NCI-H510A treated with DMSO at 0.1 percent for 48 hours (cell line): ENCODE measurements at regions not wholly inside any gene's neighbourhood (a gene's known extent, or its start where the extent isn't known, plus 50 kb on each side); places are given as distances from the start of the nearest gene placed in this dataset.
"Not testable (repeated sequence)": the region's sequence is repeated elsewhere in the genome, so short reads cannot be mapped to it uniquely, and the experiment has no call there.

Experiments used
- DNase-seq: peaks from one replicate; lab custom pipeline; 2025; lab: John Stamatoyannopoulos, UW

GRCh38 chr4:25981749-25982148 is 67.7 kb downstream of the SMIM20 start:
- DNase-seq = no peak

DNA sequence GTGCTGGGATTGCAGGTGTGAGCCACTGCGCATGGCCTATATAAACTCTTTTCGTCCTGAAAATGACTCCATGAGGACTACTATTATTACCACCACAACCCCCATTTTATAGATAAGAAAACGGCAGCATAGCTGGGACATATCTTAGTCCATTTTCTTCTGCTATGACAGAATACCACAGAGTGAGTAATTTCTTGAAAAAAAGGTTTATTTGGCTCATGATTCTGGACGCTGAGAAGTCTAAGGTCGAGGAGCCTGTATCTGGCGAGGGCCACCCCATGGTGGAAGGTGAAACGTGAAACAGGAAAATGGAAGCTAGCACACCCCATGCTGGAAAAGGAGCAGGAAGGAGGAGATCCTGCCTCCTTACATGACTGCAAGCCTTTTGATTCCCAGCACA is 68.9 kb downstream of the SMIM20 start:
- DNase-seq = no peak

- DNase-seq = no peak
These were observed 70.2 kb downstream of the SMIM20 start for GRCh38 chr4:25984266-25984665.

GRCh38 chr4:25984796-25985195 is 70.8 kb downstream of the SMIM20 start:
- DNase-seq = no peak

- DNase-seq = no peak
These were observed 72.8 kb downstream of the SMIM20 start for GRCh38 chr4:25986807-25987206.

DNA sequence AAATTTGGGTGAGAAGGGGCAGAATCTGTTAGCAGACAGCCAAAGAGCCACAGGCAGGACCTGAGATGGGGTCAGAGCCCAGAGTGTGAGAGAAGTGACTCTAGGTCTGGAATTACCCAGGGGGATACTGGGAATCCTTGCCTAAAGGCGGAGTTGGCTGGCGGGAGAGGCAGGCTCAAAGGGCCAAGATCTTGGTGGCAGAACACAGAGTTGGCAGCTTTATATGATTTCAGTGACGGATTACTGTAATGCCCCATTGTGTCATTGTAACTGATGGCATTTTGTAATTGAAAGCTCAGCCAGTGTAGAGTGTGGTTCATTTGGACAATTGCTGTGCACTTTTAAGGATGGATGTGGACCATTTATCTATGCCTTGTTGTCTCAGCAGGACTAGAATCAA is 77.3 kb downstream of the SMIM20 start:
- no peak for DNase-seq

DNA sequence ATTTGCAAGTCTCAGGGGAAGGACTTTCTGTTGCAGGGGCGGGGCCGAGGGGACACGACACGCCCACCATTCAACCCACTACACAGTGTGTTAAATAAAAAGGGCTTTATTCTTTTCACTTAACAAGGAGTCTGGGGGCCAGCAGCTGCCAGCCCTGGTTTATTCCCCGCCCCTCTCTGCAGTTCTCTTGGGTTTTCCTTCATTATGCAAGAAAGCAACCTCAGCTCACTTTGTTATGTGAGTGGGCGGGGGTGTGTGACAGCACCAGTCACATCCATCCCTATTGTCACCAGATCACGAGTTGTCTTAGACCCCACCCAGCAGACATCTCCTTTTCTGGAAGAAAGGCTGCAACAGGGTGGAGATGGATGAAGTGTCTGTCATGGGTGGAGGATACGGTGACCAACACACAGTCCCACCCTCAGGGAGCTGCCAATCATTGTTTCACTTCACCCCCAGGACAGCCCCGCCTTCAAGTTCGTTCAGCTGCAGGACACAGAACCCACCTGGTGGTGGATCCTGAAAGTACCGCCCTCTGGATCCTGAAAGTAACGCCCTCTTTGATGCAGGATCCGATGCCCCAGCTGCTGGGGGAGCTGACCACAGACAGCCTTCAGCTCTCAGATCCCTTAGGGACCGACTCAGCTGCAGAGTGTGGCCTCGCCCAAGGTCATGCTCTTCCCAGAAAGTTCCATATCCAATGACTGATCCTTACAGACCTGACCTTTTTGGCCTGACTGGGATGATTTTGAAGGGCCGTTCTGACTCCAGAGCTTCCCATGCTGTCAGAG is 79.6 kb downstream of the SMIM20 start:
- no peak for DNase-seq

GRCh38 chr4:25994577-25994976 is 80.6 kb downstream of the SMIM20 start:
- DNase-seq = not testable (repeated sequence)

GRCh38 chr4:26000274-26000950 is 86.4 kb downstream of the SMIM20 start:
- no peak for DNase-seq

DNA sequence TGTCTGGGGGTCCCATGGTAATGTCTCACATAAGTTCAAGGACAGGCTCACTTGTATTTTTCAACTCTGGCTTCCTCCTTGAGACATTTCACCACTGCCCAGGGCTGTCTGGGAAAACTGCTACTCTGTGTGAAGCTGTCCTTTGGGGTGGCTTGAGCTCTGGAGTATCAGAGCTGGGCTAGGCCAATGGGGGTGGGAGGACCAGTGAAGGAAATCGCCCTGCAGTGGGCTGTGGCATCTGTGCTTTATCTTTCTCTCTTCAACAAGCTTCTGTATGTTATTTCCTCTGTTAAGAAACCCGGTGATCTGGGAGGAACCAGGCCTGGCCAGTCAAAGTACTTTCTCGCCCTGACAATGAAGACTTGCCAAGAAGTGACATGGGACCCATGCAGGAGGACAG is 87.4 kb downstream of the SMIM20 start:
- DNase-seq = no peak

- no peak for DNase-seq
These were observed 87.8 kb downstream of the SMIM20 start for GRCh38 chr4:26001816-26002215.

GRCh38 chr4:26003056-26003455 is 89.0 kb downstream of the SMIM20 start:
- no peak for DNase-seq

DNA sequence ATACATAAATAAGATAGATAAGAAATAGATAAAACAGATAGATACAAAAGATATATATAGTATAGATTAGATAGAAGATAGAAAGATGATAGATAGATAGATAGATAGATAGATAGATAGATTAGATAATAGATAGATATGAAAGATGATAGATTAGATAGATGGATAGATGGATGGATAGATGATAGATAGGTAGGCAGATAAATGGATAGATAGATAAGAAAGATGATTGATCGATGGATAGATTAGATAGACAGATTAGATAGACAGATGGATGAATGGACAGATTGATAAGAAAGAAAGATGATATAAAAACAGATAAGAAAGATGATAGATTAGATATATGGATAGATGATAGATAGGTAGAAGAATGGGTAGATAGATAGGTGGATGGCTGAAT is 90.3 kb downstream of the SMIM20 start:
- no peak for DNase-seq

- DNase-seq = no peak
These were observed 91.7 kb downstream of the SMIM20 start for GRCh38 chr4:26005764-26006163.

DNA sequence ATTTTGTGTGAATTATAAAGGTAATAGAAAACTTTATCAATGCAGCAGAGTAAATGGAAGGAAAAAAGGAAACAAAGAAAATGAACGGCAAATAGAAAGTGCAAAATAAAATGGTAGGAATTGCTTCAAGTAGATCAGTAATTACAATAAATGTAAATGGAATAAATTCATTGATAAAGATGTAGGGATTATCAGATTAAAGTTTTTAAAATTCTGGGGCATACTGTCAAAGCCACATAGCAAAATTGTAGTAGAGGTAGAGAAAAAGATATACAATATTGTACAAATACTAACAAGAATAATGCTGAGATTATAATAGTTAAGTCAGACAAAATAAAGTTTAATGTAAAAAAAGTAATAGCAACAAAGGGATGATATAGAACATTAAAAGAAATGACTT is 94.7 kb downstream of the SMIM20 start:
- DNase-seq = no peak

DNA sequence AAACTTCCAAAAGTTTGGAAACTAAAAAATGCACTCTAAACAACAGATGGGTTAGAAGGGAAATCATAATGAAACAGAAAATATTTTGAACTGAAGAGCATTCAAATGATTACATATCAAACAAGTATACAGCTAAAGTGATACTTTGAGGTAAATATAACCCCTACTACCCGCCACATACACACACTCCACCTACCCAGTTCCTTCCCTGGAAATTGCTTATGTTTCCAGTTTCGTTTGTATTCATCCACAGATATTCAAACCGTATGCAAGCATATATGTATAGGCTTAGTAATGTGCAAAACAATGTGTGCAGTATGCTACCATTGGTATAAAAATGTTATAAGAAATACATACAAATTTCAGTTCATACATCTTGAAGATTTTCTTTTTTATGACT is 95.5 kb downstream of the SMIM20 start:
- DNase-seq = no peak

DNA sequence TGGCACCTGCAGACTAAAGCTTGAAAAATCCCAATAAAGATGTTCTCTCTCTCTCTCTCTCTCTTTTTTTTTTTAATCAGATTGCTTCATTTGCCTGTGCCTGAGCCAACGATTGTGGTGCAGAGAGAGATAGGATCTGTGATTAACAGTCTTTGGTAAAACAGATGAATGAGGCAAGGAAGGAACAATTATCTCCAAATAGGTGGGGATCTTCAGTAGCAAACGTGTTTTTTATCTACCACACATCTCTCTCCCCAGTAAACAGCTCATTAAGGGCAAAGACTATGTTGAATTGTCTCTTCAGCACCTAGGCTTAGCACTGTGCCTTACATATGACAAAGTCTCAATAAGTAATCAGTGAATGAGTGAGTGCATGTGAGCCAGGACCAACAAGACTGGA is 96.3 kb downstream of the SMIM20 start:
- no peak for DNase-seq

DNA sequence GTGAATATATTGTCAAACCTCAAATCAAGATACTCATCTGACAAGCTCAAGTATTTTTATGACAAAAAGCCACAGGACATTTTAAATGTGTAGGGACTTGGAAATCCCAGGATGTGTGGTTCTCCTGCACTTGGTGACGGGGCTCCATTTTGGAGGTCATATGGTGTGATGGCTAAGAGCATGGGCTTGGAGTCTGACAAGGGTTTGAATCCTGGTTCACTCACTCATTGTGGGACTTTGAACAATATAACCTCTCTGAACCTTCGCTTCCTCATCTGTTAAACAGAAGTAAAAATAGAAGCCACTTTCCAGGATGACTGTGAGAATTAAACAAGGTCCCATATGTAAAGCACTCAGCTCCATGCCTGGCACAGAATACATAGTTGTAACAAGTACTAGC is 99.6 kb downstream of the SMIM20 start:
- no peak for DNase-seq

DNA sequence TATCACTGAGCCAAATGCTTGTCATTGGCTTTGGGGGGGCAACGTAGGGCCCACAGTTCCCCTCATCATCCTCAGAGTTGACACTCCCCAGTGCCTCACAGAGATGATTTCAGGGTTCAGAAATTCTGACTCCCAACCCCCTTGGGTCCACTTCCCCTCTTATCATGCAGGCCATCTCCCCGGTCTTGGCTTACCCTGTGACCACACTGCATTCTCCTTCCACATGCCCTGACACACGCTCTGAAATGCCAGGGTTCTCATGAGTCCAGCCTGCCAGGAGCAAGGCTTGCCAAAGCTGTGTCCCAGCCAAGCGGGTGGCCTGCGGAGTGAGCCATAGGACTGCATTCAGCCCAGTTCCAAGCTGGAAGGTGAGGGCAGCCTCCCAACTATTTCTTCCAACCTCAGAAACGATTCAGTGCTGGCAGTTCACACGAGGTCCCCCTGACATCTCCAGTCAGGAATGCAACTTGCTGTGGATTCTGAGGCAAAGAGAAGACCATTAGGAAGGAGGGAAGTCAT is 101.2 kb downstream of the SMIM20 start:
- DNase-seq = no peak

DNA sequence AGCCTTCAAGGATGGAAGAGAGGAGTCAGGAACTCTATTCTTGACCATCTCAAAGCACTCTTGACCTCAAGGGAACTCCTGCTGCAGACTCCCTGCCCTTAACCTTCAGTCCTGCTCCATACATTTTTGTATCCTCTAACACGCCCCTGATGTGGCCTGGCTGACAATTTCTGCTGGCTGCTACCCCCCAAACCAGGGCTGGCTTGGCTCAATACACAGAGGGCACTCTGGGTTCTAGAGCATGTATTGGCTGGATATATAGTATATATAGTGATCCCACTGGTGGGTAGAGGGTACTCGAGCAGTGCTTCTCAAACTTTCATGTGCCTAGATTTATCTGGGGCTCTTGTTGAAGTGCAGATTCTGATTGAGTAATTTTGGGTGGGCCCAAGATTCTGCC is 101.9 kb downstream of the SMIM20 start:
- DNase-seq = no peak

- DNase-seq = no peak
These were observed 103.5 kb downstream of the SMIM20 start for GRCh38 chr4:26017531-26017930.

GRCh38 chr4:26017961-26018700 is 104.1 kb downstream of the SMIM20 start:
- not testable (repeated sequence) for DNase-seq
